ENCODE measurements at regions not wholly inside any gene's neighbourhood (a gene's known extent, or its start where the extent isn't known, plus 50 kb on each side); places are given as distances from the start of the nearest gene placed in this dataset.

DNA sequence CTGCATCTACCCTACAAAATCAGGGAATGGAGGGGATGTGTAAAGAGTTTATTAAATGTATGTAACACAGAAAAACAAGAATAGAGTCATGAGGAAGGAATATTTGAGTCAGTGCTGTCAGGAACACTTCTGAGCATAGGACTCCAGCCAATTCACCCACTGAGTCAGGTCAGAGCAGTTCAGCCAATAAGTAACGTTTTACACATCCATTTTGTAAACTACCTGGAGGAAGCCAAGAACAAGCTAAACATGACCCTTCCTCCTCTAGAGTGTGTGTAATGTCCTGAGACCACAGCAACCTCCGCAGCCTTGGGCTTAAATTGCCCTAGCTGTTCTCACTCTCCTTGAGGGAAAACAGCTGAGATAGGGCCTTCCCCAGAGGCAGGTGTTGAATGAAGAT is 691.5 kb upstream of the LRRN3 start:
- WGBS (ENCODE audit: insufficient coverage, insufficient replicate concordance, low lambda C conversion rate, missing lambda C conversion rate), result 0% methylated on average over 2 of the region's 2 CpGs
- SMC1A ChIA-PET (ENCODE audit: uncharacterized antibody, unreplicated experiment), result no interaction called here
- no TSS peak for BruUV-seq (replicated peaks)
- H3K9me3 ChIP-seq (replicated peaks; ENCODE audit: control insufficient read depth, insufficient read depth, low read length), result no peaks in the 10 kb centered on the region
- H3K9ac ChIP-seq (ENCODE audit: control insufficient read depth, insufficient read depth, low read length), result no peak overlapping the region
- H2AFZ ChIP-seq (ENCODE audit: control insufficient read depth, low read depth, low read length), result no peak overlapping the region
- intact Hi-C loops (cut with micrococcal nuclease; ENCODE audit: unreplicated experiment) (no loop called here), in situ Hi-C loops (cut with MboI) (no loop called here)
- no peaks in the 10 kb centered on the region for H3K36me3 ChIP-seq (ENCODE audit: control insufficient read depth in 2 of 2, insufficient read depth in 2 of 2, low read length in 1 of 2)
- FAIRE-seq (no peak), DNase-seq (ENCODE audit: low read depth, low spot score) (no peak), ATAC-seq (no peak)
- POLR2A ChIA-PET, result no interaction called here
- H3K27me3 ChIP-seq (replicated peaks in 1 of 2; ENCODE audit: control insufficient read depth in 2 of 2, insufficient read depth in 2 of 2, low read length in 1 of 2), result no peaks in the 10 kb centered on the region
- H3K4me3 ChIP-seq, result no peak overlapping the region
- CTCF ChIA-PET, result interaction anchor here (0.6 kb wide), 1 partner anchor 174 kb away, joined by 3 read pairs; no protein-coding TSS in a partner anchor
- RAD21 ChIA-PET (ENCODE audit: unreplicated experiment), result no interaction called here
- no peak overlapping the region for H3K27ac ChIP-seq (ENCODE audit: control insufficient read depth, insufficient read depth)
- no peaks in the 10 kb centered on the region for H3K79me2 ChIP-seq (ENCODE audit: control insufficient read depth, insufficient read depth, low read length)
- H3K4me2 ChIP-seq (ENCODE audit: control insufficient read depth, insufficient read depth), result no peak overlapping the region
- H3K4me1 ChIP-seq (ENCODE audit: control insufficient read depth, insufficient read depth, low read length), result no peaks in the 10 kb centered on the region
- H4K20me1 ChIP-seq (ENCODE audit: control insufficient read depth, insufficient read depth), result no peaks in the 10 kb centered on the region
- TF ChIP-seq SREBF2 (IDR thresholded peaks at IDR 0.05; ENCODE audit: low read length) (no peak), GATAD2B (conservative IDR thresholded peaks at IDR 0.05; ENCODE audit: low read depth) (no peak), ZBTB4 (CRISPR knock-in tag; IDR thresholded peaks at IDR 0.05) (no peak), SIX5 (IDR thresholded peaks at IDR 0.05; ENCODE audit: low read depth, low read length, severe bottlenecking) (no peak), BCLAF1 (IDR thresholded peaks at IDR 0.05) (no peak), CEBPB (IDR thresholded peaks at IDR 0.05; ENCODE audit: borderline replicate concordance in 1 of 2, low read depth in 2 of 2, low read length in 2 of 2) (no peak), SMAD5 (IDR thresholded peaks at IDR 0.05; ENCODE audit: low read depth) (no peak), ESRRA (IDR thresholded peaks at IDR 0.05; ENCODE audit: low read length) (no peak), CHD4 (IDR thresholded peaks at IDR 0.05) (no peak), JUNB (IDR thresholded peaks at IDR 0.05) (no peak), HCFC1 (IDR thresholded peaks at IDR 0.05; ENCODE audit: low read length) (no peak), CREB1 (IDR thresholded peaks at IDR 0.05; ENCODE audit: low read depth) (no peak), POLR2AphosphoS2 (IDR thresholded peaks at IDR 0.05; ENCODE audit: low read depth, low read length) (no peak)
- TF ChIP-seq, protein P1, sequence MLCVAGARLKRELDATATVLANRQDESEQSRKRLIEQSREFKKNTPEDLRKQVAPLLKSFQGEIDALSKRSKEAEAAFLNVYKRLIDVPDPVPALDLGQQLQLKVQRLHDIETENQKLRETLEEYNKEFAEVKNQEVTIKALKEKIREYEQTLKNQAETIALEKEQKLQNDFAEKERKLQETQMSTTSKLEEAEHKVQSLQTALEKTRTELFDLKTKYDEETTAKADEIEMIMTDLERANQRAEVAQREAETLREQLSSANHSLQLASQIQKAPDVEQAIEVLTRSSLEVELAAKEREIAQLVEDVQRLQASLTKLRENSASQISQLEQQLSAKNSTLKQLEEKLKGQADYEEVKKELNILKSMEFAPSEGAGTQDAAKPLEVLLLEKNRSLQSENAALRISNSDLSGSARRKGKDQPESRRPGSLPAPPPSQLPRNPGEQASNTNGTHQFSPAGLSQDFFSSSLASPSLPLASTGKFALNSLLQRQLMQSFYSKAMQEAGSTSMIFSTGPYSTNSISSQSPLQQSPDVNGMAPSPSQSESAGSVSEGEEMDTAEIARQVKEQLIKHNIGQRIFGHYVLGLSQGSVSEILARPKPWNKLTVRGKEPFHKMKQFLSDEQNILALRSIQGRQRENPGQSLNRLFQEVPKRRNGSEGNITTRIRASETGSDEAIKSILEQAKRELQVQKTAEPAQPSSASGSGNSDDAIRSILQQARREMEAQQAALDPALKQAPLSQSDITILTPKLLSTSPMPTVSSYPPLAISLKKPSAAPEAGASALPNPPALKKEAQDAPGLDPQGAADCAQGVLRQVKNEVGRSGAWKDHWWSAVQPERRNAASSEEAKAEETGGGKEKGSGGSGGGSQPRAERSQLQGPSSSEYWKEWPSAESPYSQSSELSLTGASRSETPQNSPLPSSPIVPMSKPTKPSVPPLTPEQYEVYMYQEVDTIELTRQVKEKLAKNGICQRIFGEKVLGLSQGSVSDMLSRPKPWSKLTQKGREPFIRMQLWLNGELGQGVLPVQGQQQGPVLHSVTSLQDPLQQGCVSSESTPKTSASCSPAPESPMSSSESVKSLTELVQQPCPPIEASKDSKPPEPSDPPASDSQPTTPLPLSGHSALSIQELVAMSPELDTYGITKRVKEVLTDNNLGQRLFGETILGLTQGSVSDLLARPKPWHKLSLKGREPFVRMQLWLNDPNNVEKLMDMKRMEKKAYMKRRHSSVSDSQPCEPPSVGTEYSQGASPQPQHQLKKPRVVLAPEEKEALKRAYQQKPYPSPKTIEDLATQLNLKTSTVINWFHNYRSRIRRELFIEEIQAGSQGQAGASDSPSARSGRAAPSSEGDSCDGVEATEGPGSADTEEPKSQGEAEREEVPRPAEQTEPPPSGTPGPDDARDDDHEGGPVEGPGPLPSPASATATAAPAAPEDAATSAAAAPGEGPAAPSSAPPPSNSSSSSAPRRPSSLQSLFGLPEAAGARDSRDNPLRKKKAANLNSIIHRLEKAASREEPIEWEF (IDR thresholded peaks at IDR 0.05; ENCODE audit: insufficient replicate concordance, low read depth, low read length), result no peak
- TF ChIP-seq, protein P2, sequence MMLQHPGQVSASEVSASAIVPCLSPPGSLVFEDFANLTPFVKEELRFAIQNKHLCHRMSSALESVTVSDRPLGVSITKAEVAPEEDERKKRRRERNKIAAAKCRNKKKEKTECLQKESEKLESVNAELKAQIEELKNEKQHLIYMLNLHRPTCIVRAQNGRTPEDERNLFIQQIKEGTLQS (IDR thresholded peaks at IDR 0.05; ENCODE audit: borderline replicate concordance, extremely low read depth, low read depth, low read length), result no peak
